B cell (primary cell): ENCODE measurements at regions not wholly inside any gene's neighbourhood (a gene's known extent, or its start where the extent isn't known, plus 50 kb on each side); places are given as distances from the start of the nearest gene placed in this dataset.

Experiments
- ATAC-seq: fragments of 200-7000 bp; cut with Tn5 transposase; one replicate; pipeline ENCODE4 v1.10.0; 2021; ENCODE audit warnings: low read depth, mild to moderate bottlenecking, moderate number of reproducible peaks, moderate library complexity
- CTCF ChIA-PET: fragments of 350-600 bp; sonication (Branson Sonifier 250); formaldehyde crosslinking; loops from one replicate; lab custom pipeline; 2021; ENCODE audit warnings: antibody characterized with exemption, inconsistent platforms; lab: Charles Lee
- POLR2A ChIA-PET: fragments of 350-600 bp; sonication (Branson Sonifier 250); formaldehyde crosslinking; loops from one replicate; lab custom pipeline; 2021; ENCODE audit warnings: antibody characterized with exemption; lab: Charles Lee
- DNase-seq: peaks from one replicate; pipeline ENCODE4 v3.0.0; 2013
- H2AFZ ChIP-seq: 2 replicates; pipeline ENCODE4 v1.6.1; 2012; ENCODE audit warnings: mild to moderate bottlenecking, low read depth, low read length; ENCODE audit not compliant: insufficient read depth, poor library complexity, severe bottlenecking
- H3K27ac ChIP-seq, 2 donors: 1 replicate in 1 of 2; 2 replicates in 1 of 2; pipeline ENCODE4 v1.5.1; 2012 to 2013; ENCODE audit warnings: low read length in 2 of 2, mild to moderate bottlenecking in 2 of 2, moderate library complexity in 1 of 2
- H3K27me3 ChIP-seq, 4 experiments: fragments of 200-600 bp in 1 of 4; sonication (generic) in 1 of 4; replicated peaks in 1 of 4; 1 replicate in 2 of 4; 2 replicates in 2 of 4; pipeline versions ENCODE4 v1.6.1 to v1.7.0; 2013 to 2016; ENCODE audit warnings: low read length in 3 of 4, mild to moderate bottlenecking in 2 of 4, mixed read lengths in 1 of 4, moderate library complexity in 1 of 4; ENCODE audit not compliant: insufficient read depth in 4 of 4, control insufficient read depth in 3 of 4; ENCODE audit errors: control extremely low read depth in 1 of 4
- H3K36me3 ChIP-seq, 2 experiments: replicated peaks in 1 of 2; 1 replicate in 1 of 2; 2 replicates in 1 of 2; pipeline versions ENCODE4 v1.6.1 to v1.7.1; 2013; ENCODE audit warnings: low read length in 1 of 2; ENCODE audit not compliant: insufficient read depth in 2 of 2, control insufficient read depth in 1 of 2; ENCODE audit errors: control extremely low read depth in 1 of 2, extremely low read depth in 1 of 2
- H3K4me1 ChIP-seq, 2 donors: fragments of 200-600 bp in 1 of 2; sonication (generic) in 1 of 2; 1 replicate in 1 of 2; 2 replicates in 1 of 2; pipeline versions ENCODE4 v1.5.1 to v1.6.1; 2013 to 2017; ENCODE audit warnings: low read length in 2 of 2; ENCODE audit not compliant: control insufficient read depth in 2 of 2, insufficient read depth in 2 of 2
- H3K4me2 ChIP-seq: replicated peaks from 2 replicates; pipeline ENCODE3; 2012; ENCODE audit warnings: mild to moderate bottlenecking, low read depth, low read length; ENCODE audit not compliant: poor library complexity, severe bottlenecking
- H3K4me3 ChIP-seq, 5 experiments: fragments of 200-600 bp in 1 of 5; sonication (generic) in 1 of 5; 1 replicate in 3 of 5; 2 replicates in 2 of 5; pipeline versions ENCODE4 v1.5.1 to v1.7.0; 2011 to 2016; ENCODE audit warnings: low read length in 4 of 5, mild to moderate bottlenecking in 4 of 5, low read depth in 2 of 5, control low read depth in 1 of 5, moderate library complexity in 1 of 5; ENCODE audit not compliant: insufficient read depth in 1 of 5; ENCODE audit errors: control extremely low read depth in 1 of 5, extremely low read depth in 1 of 5
- H3K79me2 ChIP-seq: fragments of 200-600 bp; sonication (generic); one replicate; pipeline ENCODE4 v1.6.0; 2016; ENCODE audit warnings: low read length; ENCODE audit not compliant: control insufficient read depth, insufficient read depth
- H3K9ac ChIP-seq: fragments of 200-600 bp; sonication (generic); 2 replicates; pipeline ENCODE4 v1.6.1; 2017; ENCODE audit warnings: mild to moderate bottlenecking, low read length, moderate library complexity
- H3K9me3 ChIP-seq, 3 donors: one replicate each; pipeline versions ENCODE4 v1.6.1 to v1.7.1; 2013; ENCODE audit warnings: low read length in 2 of 3; ENCODE audit not compliant: control insufficient read depth in 2 of 3, insufficient read depth in 1 of 3; ENCODE audit errors: control extremely low read depth in 1 of 3
- H4K20me1 ChIP-seq: 2 replicates; pipeline ENCODE4 v1.6.0; 2012; ENCODE audit warnings: mild to moderate bottlenecking, low read length; ENCODE audit not compliant: insufficient read depth, control insufficient read depth, poor library complexity, severe bottlenecking
- H3K27ac Mint-ChIP-seq: one replicate; pipeline ENCODE4 v1.8.0; 2021; ENCODE audit warnings: mixed read lengths
- H3K27me3 Mint-ChIP-seq: one replicate; pipeline ENCODE4 v1.8.0; 2021; ENCODE audit warnings: mixed read lengths
- H3K4me1 Mint-ChIP-seq: one replicate; pipeline ENCODE4 v1.8.0; 2021; ENCODE audit warnings: mixed read lengths
- H3K4me3 Mint-ChIP-seq: one replicate; pipeline ENCODE4 v1.8.0; 2021; ENCODE audit warnings: mixed read lengths
- H3K9me3 Mint-ChIP-seq: one replicate; pipeline ENCODE4 v1.8.0; 2022; ENCODE audit warnings: mixed read lengths; ENCODE audit not compliant: insufficient read depth
- CTCF ChIP-seq: fragments of 200-600 bp; IDR thresholded peaks from one replicate; pipeline ENCODE4 v1.8.0; 2022; ENCODE audit warnings: antibody characterized with exemption, mild to moderate bottlenecking
- EZH2 ChIP-seq: IDR thresholded peaks from 2 replicates; pipeline ENCODE4 v1.6.1; 2012; ENCODE audit warnings: borderline replicate concordance, low read depth, mild to moderate bottlenecking, moderate library complexity, low read length; ENCODE audit not compliant: insufficient read depth, poor library complexity, severe bottlenecking
- WGBS: methylation state at CpG from one replicate; pipeline ENCODE4 v1.1.5; 2013; ENCODE audit warnings: missing lambda C conversion rate; ENCODE audit not compliant: insufficient coverage; 5-methylcytosine and 5-hydroxymethylcytosine counted together
- intact Hi-C: fragments of 100-400 bp; cut with micrococcal nuclease; formaldehyde crosslinking; loops from one replicate; pipeline ENCODE4 v1.10.0; 2022

- no peaks in the 10 kb centered on the region for H4K20me1 ChIP-seq
- CTCF ChIA-PET, result no interaction called here
- no peak for TF ChIP-seq EZH2
- no peak for TF ChIP-seq CTCF
- no peaks in the 10 kb centered on the region for H3K9me3 Mint-ChIP-seq
- H3K27me3 Mint-ChIP-seq, result peaks cover 12% of the 10 kb centered on the region
- H3K4me3 Mint-ChIP-seq, result no peak overlapping the region
- no peaks in the 10 kb centered on the region for H3K9me3 ChIP-seq
- ATAC-seq (no peak), DNase-seq (no peak)
- no peak overlapping the region for H3K27ac Mint-ChIP-seq
- H2AFZ ChIP-seq, result no peak overlapping the region
- H3K4me1 Mint-ChIP-seq, result no peaks in the 10 kb centered on the region
- H3K79me2 ChIP-seq, result no peaks in the 10 kb centered on the region
- no peak overlapping the region for H3K4me3 ChIP-seq
- H3K4me2 ChIP-seq, result no peak overlapping the region
- intact Hi-C loops, result no loop called here
- no peaks in the 10 kb centered on the region for H3K27me3 ChIP-seq
- 94% methylated on average over 2 of the region's 5 CpGs for WGBS
- no peak overlapping the region for H3K9ac ChIP-seq
- POLR2A ChIA-PET, result no interaction called here
- no peaks in the 10 kb centered on the region for H3K36me3 ChIP-seq
- H3K4me1 ChIP-seq, result no peaks in the 10 kb centered on the region
- no peak overlapping the region for H3K27ac ChIP-seq
Measured at GRCh38 chr18:47519277-47519676, 267.8 kb upstream of the SKOR2 start.

- H3K79me2 ChIP-seq, result no peaks in the 10 kb centered on the region
- H3K4me2 ChIP-seq, result no peak overlapping the region
- intact Hi-C loops, result no loop called here
- H3K27ac ChIP-seq, result no peak overlapping the region
- Mint-ChIP-seq H3K4me3 (no peak overlapping the region), H3K9me3 (no peaks in the 10 kb centered on the region), H3K27ac (no peak overlapping the region), H3K27me3 (peaks cover 15% of the 10 kb centered on the region), H3K4me1 (no peaks in the 10 kb centered on the region)
- no peak overlapping the region for H3K9ac ChIP-seq
- TF ChIP-seq CTCF (no peak), EZH2 (no peak)
- H3K36me3 ChIP-seq, result no peaks in the 10 kb centered on the region
- H3K4me3 ChIP-seq, result no peak overlapping the region
- no peaks in the 10 kb centered on the region for H3K9me3 ChIP-seq
- CTCF ChIA-PET, result no interaction called here
- no peak for DNase-seq
- H4K20me1 ChIP-seq, result no peaks in the 10 kb centered on the region
- POLR2A ChIA-PET, result no interaction called here
- no peak for ATAC-seq
- no CpG with 5 or more reads among the region's 3 CpGs for WGBS
- H3K4me1 ChIP-seq, result no peaks in the 10 kb centered on the region
- no peak overlapping the region for H2AFZ ChIP-seq
- no peaks in the 10 kb centered on the region for H3K27me3 ChIP-seq
Measured at GRCh38 chr18:47513614-47514013, 262.2 kb upstream of the SKOR2 start.
